Omental fat pad (tissue), 3 donors: ENCODE measurements at regions not wholly inside any gene's neighbourhood (a gene's known extent, or its start where the extent isn't known, plus 50 kb on each side); places are given as distances from the start of the nearest gene placed in this dataset.
A peak's percentile ranks its signal among the peaks of the same experiment; 100 is the strongest.

Experiments
- ATAC-seq: fragments of 150-250 bp; one replicate; pipeline ENCODE4 v1.9.1; 2016; ENCODE audit warnings: mild to moderate bottlenecking, moderate library complexity; ENCODE audit not compliant: low FRiP score
- DNase-seq: peaks from one replicate; pipeline ENCODE4 v3.0.0-alpha.2; 2019; ENCODE audit warnings: low spot score
- TF ChIP-seq, protein P1 (sequence below), 3 donors: fragments of 450-650 bp; IDR thresholded peaks; one replicate each; pipeline ENCODE4 v1.5.1; 2016 to 2017; ENCODE audit warnings: antibody characterized with exemption in 3 of 3, mild to moderate bottlenecking in 3 of 3, moderate library complexity in 2 of 3

DNA sequence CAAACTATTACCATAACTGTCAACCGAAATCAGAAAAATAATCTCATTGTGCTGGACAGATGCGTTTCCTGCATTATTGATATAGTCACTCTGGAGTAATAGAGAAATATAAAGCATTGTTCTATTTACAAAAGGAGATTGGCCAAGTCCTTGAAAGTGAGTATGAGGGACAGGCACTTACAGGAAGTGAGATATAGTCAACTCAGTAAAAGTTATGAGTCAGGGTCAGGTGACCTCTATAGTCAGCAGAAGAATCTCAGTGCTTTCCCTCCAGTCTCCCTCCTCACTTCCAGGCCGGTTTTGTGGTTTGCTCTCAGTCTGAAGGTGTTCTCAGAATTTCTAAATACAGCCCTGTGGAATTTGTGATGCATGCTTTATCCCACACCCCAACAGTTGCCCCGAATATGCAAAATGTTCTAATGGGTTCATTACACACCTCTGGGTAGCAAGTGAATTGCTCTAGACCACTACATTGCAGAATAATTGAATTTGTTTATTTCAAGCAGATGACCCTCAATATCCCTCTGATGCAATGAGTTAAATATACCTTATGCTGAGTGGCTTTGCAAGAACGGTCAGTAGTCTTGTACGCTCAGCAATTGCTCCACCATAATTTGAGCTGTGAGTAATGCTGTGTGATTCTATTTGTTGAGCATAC is 787.7 kb downstream of the MCTP2 start:
- no peak for DNase-seq
- ATAC-seq: no peak
- TF ChIP-seq, protein P1, sequence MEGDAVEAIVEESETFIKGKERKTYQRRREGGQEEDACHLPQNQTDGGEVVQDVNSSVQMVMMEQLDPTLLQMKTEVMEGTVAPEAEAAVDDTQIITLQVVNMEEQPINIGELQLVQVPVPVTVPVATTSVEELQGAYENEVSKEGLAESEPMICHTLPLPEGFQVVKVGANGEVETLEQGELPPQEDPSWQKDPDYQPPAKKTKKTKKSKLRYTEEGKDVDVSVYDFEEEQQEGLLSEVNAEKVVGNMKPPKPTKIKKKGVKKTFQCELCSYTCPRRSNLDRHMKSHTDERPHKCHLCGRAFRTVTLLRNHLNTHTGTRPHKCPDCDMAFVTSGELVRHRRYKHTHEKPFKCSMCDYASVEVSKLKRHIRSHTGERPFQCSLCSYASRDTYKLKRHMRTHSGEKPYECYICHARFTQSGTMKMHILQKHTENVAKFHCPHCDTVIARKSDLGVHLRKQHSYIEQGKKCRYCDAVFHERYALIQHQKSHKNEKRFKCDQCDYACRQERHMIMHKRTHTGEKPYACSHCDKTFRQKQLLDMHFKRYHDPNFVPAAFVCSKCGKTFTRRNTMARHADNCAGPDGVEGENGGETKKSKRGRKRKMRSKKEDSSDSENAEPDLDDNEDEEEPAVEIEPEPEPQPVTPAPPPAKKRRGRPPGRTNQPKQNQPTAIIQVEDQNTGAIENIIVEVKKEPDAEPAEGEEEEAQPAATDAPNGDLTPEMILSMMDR (IDR thresholded peaks at IDR 0.05): no peak

DNA sequence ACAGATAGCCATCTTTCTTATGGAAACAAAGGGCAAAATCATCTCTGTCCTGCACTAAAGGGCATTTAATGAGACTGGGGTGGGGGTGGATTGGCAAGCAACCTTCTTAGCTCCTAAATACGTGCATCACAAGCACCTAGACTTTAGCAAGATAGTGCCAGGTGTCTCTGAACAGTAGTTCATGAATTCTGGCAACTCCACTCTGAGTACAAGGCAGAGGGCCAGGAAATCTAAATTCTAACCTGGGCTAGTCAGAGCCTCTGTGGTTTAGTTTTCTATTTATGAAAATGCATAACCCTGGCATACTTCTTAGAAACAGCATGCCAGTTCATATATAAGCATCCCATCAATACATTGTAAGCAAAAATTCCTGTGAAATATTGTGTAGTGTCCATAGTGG is 788.5 kb downstream of the MCTP2 start:
- ATAC-seq (no peak), DNase-seq (no peak)
- TF ChIP-seq, protein P1 (IDR thresholded peaks at IDR 0.05): no peak

DNA sequence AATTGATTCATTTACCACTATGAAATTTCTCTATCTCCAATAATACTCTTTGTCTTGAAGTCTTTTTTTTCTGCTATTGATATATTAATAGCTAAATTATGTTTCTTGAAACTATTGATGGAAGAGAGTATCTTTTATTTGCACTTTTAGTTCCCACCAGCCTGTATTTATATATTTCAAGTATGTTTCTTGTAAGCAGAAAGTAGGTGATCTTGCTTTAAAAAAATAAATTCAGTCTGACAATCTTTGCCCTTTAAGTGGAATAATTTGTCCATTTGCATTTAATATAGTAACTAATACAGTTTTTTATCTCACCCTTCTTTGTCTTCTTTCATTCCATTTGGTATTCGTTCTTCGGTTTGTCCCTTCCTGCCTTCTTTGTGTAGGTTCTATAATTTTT is 790.5 kb downstream of the MCTP2 start:
- ATAC-seq: no peak
- no peak for DNase-seq
- TF ChIP-seq, protein P1 (IDR thresholded peaks at IDR 0.05): no peak

DNA sequence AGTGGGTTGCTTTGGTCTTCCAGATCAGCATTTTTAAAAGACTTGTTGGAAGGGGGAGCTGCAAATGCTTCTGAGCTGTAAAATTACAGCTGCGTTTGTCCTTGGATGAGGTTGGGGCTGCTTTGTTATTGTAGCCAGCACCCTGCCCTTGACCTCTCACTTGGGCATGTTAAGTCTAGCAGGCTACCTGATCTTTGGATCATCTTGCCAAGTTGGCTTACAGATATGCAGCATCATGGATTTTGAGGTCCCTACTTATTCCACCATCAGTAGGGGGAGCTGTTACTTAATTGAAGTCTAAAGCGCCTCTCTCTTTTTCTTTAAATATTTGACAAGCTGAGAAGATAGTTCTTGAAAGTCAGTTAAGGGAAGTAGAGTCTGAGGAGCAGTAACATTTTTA is 793.0 kb downstream of the MCTP2 start:
- ATAC-seq: no peak
- TF ChIP-seq, protein P1 (IDR thresholded peaks at IDR 0.05): no peak
- no peak for DNase-seq

DNA sequence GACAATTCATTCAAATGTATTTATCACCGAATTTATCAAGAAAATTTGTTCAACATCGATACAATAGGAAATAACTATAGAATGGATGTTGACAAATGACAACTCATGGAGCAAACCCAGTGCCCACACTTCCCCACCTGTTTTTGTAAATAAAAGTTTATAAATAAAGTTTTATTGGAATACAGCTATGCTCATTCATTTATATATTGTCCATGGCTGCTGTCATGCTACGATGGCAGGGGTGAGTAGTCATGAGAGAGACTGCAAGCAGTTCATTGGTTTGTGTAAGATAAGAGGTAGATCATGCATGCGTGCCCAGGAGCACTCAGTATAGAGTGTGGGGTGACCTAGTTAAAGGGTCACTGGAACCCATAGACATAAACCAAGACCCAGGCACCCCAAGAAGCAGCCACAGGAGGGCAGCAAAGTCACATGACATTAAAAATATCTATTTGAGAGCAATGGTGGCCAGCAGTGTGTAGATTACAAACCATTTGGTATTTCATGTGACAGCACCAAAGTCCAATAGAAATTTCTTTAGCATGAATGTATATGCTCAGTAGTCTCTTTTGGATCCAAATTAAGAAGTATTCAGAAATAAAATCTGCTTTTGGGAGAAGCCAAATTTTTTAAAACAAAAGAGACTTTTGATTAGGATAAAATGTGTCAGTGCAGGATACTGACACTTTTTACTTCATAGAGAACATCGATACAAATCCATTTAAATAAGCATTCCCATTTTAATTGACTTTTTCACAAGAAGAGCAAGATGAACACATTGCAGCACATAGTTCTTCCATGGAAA is 794.8 kb downstream of the MCTP2 start:
- TF ChIP-seq, protein P1 (IDR thresholded peaks at IDR 0.05): no peak
- ATAC-seq (no peak), DNase-seq (peak; percentile 36)

DNA sequence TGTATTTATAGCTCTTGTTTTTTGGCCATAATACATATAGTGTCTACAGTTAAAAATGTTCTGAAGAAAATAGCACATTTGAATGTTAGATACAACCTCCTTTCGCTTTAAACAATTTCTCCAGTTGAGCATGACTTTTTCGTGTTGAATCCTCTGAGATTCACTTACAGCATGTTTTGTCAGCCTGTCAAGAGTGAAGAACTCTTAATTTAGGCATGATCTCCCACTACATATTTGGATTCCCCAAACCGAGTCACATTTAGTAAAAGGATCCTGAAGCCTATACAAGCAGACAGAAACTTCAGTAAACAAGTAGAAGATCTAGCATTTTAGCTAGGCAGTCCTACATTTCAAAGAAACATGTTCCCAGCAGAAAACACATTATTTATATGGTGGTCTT is 796.6 kb downstream of the MCTP2 start:
- TF ChIP-seq, protein P1 (IDR thresholded peaks at IDR 0.05): no peak
- ATAC-seq: no peak
- DNase-seq: no peak

DNA sequence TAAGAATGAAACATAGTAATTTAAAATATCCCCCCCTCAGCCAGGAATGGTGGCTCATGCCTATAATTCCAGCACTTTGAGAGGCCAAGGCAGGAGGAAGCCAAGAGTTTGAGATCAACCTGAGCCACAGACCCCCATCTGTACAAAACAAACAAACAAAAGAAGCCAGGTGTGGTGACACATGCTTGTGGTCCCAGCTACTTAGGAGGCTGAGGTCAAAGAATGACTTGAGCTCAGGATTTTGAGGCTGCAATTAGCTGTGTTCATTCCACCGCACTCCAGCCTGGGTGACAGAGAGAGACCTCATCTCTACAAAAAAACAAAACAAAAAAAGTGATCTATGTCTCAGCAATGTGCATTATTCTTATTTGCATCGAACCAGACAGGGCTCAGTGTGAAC is 800.8 kb downstream of the MCTP2 start:
- no peak for ATAC-seq
- no peak for DNase-seq
- TF ChIP-seq, protein P1 (IDR thresholded peaks at IDR 0.05): no peak
